GM12878 (cell line): ENCODE measurements at regions not wholly inside any gene's neighbourhood (a gene's known extent, or its start where the extent isn't known, plus 50 kb on each side); places are given as distances from the start of the nearest gene placed in this dataset.

Experiments used
- EED ChIP-seq: sonication (generic); IDR thresholded peaks from 2 replicates; pipeline ENCODE4 v1.6.1; 2016; ENCODE audit warnings: antibody characterized with exemption, low read depth
- ETV6 ChIP-seq, 2 experiments: fragments of 450-650 bp in 1 of 2; IDR thresholded peaks in 1 of 2; conservative IDR thresholded peaks in 1 of 2; 2 replicates each; pipeline ENCODE4 v1.6.1; 2014; ENCODE audit warnings: antibody characterized with exemption in 1 of 2, borderline replicate concordance in 1 of 2, low read depth in 1 of 2, mild to moderate bottlenecking in 1 of 2, moderate library complexity in 1 of 2
- POU2F2 ChIP-seq: IDR thresholded peaks from 3 replicates; pipeline ENCODE4 v1.6.1; 2011; ENCODE audit warnings: low read depth, mild to moderate bottlenecking, low read length, borderline replicate concordance
- SIX5 ChIP-seq: IDR thresholded peaks from 2 replicates; pipeline ENCODE4 v1.6.1; 2011; ENCODE audit warnings: mild to moderate bottlenecking, low read depth, low read length, moderate library complexity; ENCODE audit not compliant: severe bottlenecking
- SUZ12 ChIP-seq: fragments of 200-600 bp; sonication (generic); IDR thresholded peaks from one replicate; pipeline ENCODE4 v1.6.1; 2018; ENCODE audit warnings: antibody characterized with exemption, mild to moderate bottlenecking; ENCODE audit not compliant: unreplicated experiment
- ZNF384 ChIP-seq: IDR thresholded peaks from 2 replicates; pipeline ENCODE4 v1.6.1; 2012; ENCODE audit warnings: low read depth, mild to moderate bottlenecking, low read length, improper control_type of control experiment, borderline replicate concordance
- TF ChIP-seq, protein P1 (sequence below): fragments of 450-650 bp; IDR thresholded peaks from 2 replicates; pipeline ENCODE4 v1.6.1; 2016; ENCODE audit warnings: mild to moderate bottlenecking
- TF ChIP-seq, protein P2 (sequence below): fragments of 450-650 bp; IDR thresholded peaks from 2 replicates; pipeline ENCODE4 v1.6.1; 2018; ENCODE audit warnings: borderline replicate concordance, mild to moderate bottlenecking; ENCODE audit not compliant: partially characterized antibody
- TF ChIP-seq, protein P3 (sequence below): fragments of 450-650 bp; conservative IDR thresholded peaks from 2 replicates; pipeline ENCODE4 v1.6.1; 2017; ENCODE audit warnings: mild to moderate bottlenecking, moderate library complexity
- TF ChIP-seq, protein P4 (sequence below): fragments of 450-650 bp; IDR thresholded peaks from 2 replicates; pipeline ENCODE4 v1.6.1; 2017; ENCODE audit warnings: mild to moderate bottlenecking, moderate library complexity

DNA sequence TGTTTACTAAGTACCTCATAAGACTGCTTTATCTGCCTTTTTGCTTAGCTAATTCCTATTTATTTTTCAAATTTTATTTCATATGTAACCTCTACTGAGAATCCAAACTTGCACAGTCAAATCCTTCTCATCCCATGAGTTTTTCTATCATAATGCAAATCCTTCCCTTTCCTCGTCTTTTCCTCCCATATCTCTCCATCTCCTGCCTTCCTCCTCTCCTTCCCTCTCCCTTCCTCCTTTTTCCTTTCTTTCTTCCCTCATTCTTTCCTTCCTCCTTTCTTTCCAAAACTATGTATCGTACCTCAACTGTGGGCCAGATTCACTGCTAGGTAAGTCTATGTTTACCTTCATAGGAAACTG lies 201.4 kb upstream of the TMTC4 start (continued):
- no peak for TF ChIP-seq POU2F2
- TF ChIP-seq ETV6 (conservative IDR thresholded peaks at IDR 0.05 in 1 of 2, IDR thresholded peaks at IDR 0.05 in 1 of 2; ENCODE audit: borderline replicate concordance in 1 of 2, low read depth in 1 of 2): no peak
- no peak for TF ChIP-seq ZNF384
- no peak for TF ChIP-seq SUZ12
- TF ChIP-seq, protein P1, sequence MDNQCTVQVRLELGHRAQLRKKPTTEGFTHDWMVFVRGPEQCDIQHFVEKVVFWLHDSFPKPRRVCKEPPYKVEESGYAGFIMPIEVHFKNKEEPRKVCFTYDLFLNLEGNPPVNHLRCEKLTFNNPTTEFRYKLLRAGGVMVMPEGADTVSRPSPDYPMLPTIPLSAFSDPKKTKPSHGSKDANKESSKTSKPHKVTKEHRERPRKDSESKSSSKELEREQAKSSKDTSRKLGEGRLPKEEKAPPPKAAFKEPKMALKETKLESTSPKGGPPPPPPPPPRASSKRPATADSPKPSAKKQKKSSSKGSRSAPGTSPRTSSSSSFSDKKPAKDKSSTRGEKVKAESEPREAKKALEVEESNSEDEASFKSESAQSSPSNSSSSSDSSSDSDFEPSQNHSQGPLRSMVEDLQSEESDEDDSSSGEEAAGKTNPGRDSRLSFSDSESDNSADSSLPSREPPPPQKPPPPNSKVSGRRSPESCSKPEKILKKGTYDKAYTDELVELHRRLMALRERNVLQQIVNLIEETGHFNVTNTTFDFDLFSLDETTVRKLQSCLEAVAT: no peak
- TF ChIP-seq, protein P2, sequence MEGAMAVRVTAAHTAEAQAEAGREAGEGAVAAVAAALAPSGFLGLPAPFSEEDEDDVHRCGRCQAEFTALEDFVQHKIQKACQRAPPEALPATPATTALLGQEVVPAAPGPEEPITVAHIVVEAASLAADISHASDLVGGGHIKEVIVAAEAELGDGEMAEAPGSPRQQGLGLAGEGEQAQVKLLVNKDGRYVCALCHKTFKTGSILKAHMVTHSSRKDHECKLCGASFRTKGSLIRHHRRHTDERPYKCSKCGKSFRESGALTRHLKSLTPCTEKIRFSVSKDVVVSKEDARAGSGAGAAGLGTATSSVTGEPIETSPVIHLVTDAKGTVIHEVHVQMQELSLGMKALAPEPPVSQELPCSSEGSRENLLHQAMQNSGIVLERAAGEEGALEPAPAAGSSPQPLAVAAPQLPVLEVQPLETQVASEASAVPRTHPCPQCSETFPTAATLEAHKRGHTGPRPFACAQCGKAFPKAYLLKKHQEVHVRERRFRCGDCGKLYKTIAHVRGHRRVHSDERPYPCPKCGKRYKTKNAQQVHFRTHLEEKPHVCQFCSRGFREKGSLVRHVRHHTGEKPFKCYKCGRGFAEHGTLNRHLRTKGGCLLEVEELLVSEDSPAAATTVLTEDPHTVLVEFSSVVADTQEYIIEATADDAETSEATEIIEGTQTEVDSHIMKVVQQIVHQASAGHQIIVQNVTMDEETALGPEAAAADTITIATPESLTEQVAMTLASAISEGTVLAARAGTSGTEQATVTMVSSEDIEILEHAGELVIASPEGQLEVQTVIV: no peak
- TF ChIP-seq, protein P3, sequence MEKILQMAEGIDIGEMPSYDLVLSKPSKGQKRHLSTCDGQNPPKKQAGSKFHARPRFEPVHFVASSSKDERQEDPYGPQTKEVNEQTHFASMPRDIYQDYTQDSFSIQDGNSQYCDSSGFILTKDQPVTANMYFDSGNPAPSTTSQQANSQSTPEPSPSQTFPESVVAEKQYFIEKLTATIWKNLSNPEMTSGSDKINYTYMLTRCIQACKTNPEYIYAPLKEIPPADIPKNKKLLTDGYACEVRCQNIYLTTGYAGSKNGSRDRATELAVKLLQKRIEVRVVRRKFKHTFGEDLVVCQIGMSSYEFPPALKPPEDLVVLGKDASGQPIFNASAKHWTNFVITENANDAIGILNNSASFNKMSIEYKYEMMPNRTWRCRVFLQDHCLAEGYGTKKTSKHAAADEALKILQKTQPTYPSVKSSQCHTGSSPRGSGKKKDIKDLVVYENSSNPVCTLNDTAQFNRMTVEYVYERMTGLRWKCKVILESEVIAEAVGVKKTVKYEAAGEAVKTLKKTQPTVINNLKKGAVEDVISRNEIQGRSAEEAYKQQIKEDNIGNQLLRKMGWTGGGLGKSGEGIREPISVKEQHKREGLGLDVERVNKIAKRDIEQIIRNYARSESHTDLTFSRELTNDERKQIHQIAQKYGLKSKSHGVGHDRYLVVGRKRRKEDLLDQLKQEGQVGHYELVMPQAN: no peak
- no peak for TF ChIP-seq EED
- TF ChIP-seq SIX5: no peak
- TF ChIP-seq, protein P4, sequence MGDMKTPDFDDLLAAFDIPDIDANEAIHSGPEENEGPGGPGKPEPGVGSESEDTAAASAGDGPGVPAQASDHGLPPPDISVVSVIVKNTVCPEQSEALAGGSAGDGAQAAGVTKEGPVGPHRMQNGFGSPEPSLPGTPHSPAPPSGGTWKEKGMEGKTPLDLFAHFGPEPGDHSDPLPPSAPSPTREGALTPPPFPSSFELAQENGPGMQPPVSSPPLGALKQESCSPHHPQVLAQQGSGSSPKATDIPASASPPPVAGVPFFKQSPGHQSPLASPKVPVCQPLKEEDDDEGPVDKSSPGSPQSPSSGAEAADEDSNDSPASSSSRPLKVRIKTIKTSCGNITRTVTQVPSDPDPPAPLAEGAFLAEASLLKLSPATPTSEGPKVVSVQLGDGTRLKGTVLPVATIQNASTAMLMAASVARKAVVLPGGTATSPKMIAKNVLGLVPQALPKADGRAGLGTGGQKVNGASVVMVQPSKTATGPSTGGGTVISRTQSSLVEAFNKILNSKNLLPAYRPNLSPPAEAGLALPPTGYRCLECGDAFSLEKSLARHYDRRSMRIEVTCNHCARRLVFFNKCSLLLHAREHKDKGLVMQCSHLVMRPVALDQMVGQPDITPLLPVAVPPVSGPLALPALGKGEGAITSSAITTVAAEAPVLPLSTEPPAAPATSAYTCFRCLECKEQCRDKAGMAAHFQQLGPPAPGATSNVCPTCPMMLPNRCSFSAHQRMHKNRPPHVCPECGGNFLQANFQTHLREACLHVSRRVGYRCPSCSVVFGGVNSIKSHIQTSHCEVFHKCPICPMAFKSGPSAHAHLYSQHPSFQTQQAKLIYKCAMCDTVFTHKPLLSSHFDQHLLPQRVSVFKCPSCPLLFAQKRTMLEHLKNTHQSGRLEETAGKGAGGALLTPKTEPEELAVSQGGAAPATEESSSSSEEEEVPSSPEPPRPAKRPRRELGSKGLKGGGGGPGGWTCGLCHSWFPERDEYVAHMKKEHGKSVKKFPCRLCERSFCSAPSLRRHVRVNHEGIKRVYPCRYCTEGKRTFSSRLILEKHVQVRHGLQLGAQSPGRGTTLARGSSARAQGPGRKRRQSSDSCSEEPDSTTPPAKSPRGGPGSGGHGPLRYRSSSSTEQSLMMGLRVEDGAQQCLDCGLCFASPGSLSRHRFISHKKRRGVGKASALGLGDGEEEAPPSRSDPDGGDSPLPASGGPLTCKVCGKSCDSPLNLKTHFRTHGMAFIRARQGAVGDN: no peak
